ENCODE measurements at regions not wholly inside any gene's neighbourhood (a gene's known extent, or its start where the extent isn't known, plus 50 kb on each side); places are given as distances from the start of the nearest gene placed in this dataset.

GRCh38 chr11:134738581-134738980, 326.5 kb upstream of the B3GAT1 start (continued):
- TF ChIP-seq ZNF281 (CRISPR knock-in tag; IDR thresholded peaks at IDR 0.05): no peak
- TF ChIP-seq, protein P1, sequence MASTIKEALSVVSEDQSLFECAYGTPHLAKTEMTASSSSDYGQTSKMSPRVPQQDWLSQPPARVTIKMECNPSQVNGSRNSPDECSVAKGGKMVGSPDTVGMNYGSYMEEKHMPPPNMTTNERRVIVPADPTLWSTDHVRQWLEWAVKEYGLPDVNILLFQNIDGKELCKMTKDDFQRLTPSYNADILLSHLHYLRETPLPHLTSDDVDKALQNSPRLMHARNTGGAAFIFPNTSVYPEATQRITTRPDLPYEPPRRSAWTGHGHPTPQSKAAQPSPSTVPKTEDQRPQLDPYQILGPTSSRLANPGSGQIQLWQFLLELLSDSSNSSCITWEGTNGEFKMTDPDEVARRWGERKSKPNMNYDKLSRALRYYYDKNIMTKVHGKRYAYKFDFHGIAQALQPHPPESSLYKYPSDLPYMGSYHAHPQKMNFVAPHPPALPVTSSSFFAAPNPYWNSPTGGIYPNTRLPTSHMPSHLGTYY (CRISPR knock-in tag; IDR thresholded peaks at IDR 0.05): no peak
- TF ChIP-seq, protein P2, sequence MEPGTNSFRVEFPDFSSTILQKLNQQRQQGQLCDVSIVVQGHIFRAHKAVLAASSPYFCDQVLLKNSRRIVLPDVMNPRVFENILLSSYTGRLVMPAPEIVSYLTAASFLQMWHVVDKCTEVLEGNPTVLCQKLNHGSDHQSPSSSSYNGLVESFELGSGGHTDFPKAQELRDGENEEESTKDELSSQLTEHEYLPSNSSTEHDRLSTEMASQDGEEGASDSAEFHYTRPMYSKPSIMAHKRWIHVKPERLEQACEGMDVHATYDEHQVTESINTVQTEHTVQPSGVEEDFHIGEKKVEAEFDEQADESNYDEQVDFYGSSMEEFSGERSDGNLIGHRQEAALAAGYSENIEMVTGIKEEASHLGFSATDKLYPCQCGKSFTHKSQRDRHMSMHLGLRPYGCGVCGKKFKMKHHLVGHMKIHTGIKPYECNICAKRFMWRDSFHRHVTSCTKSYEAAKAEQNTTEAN (CRISPR knock-in tag; IDR thresholded peaks at IDR 0.05): no peak
- TF ChIP-seq PREB (CRISPR knock-in tag; IDR thresholded peaks at IDR 0.05; ENCODE audit: borderline replicate concordance): no peak
- no peak for TF ChIP-seq SP1 (CRISPR knock-in tag; conservative IDR thresholded peaks at IDR 0.05)
- no peak for TF ChIP-seq TEAD4 (CRISPR knock-in tag; IDR thresholded peaks at IDR 0.05)
- TF ChIP-seq, protein P3, sequence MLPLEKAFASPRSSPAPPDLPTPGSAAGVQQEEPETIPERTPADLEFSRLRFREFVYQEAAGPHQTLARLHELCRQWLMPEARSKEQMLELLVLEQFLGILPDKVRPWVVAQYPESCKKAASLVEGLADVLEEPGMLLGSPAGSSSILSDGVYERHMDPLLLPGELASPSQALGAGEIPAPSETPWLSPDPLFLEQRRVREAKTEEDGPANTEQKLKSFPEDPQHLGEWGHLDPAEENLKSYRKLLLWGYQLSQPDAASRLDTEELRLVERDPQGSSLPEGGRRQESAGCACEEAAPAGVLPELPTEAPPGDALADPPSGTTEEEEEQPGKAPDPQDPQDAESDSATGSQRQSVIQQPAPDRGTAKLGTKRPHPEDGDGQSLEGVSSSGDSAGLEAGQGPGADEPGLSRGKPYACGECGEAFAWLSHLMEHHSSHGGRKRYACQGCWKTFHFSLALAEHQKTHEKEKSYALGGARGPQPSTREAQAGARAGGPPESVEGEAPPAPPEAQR (CRISPR knock-in tag; IDR thresholded peaks at IDR 0.05): no peak
- no peak for TF ChIP-seq GABPB1 (CRISPR knock-in tag; IDR thresholded peaks at IDR 0.05)
- no peak for TF ChIP-seq ELF4 (CRISPR knock-in tag; IDR thresholded peaks at IDR 0.05; ENCODE audit: low read depth)

DNA sequence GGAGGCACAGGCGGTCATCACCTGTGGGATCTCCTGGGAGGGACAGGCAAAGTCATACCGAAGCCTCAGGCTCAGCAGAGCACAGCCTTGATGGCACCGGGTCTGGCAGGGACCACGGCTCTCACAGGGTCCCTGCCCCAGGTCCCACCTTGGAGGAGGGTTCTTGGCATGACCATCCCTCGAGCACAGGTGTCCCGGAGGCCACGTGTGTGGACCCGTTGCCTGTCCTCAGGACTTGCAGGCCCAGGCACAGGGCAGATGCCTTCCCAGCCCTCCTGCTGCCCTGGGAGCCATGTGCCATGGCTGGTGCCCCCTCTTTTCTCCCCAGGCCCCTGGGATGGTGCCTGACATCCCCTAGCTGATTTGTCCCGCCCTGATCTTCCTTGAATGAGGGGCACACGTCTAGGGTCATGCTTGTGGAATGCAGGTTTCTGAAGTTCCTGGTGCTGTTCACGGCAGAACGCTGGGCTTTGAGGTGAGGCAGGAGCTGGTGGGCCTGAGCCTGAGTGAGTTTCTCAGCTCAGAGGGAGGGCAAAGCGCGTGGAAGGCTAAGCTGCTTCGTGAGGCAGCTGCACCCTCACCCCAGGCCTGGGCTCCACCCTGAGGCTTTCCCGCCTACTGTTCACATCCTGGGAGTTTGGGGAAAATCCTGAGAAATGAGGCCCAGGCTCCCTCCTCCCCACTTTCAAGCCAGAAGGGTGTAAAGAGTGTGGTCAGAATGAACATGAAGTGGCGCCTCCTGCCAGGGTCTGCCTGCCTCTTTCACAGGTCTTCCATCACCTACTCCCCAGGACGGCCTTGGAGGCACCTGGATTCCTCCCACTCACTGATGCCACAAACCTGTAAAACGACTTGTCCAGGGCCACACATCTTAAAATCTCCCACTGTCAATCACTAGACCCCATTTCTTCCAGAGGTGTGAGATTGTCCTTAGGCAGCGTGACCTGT, 325.8 kb upstream of the B3GAT1 start:
- Mint-ChIP-seq H3K4me1 (peaks cover 4% of the 10 kb centered on the region; the same call in 1 of the 2 replicates), H3K36me3 (no peaks in the 10 kb centered on the region), H3K27me3 (ENCODE audit: low read depth) (peaks cover 8% of the 10 kb centered on the region), H3K27ac (no peak overlapping the region), H3K4me3 (no peak overlapping the region), H3K9me3 (peaks cover 8% of the 10 kb centered on the region)
- ATAC-seq (no peak), DNase-seq (ENCODE audit: low spot score) (no peak)
- CTCF ChIA-PET: no interaction called here
- POLR2A ChIA-PET: no interaction called here
- TF ChIP-seq RELA (CRISPR knock-in tag; IDR thresholded peaks at IDR 0.05; ENCODE audit: borderline replicate concordance) (no peak), ZNF317 (CRISPR knock-in tag; IDR thresholded peaks at IDR 0.05; ENCODE audit: borderline replicate concordance, low read depth) (no peak), ZNF121 (CRISPR knock-in tag; IDR thresholded peaks at IDR 0.05) (no peak), CREB1 (CRISPR knock-in tag; IDR thresholded peaks at IDR 0.05) (no peak), JUN (CRISPR knock-in tag; IDR thresholded peaks at IDR 0.05) (no peak), IRF2 (CRISPR knock-in tag; IDR thresholded peaks at IDR 0.05; ENCODE audit: borderline replicate concordance, low read depth) (no peak)
- TF ChIP-seq, protein P4, sequence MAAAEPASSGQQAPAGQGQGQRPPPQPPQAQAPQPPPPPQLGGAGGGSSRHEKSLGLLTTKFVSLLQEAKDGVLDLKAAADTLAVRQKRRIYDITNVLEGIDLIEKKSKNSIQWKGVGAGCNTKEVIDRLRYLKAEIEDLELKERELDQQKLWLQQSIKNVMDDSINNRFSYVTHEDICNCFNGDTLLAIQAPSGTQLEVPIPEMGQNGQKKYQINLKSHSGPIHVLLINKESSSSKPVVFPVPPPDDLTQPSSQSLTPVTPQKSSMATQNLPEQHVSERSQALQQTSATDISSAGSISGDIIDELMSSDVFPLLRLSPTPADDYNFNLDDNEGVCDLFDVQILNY (CRISPR knock-in tag; IDR thresholded peaks at IDR 0.05): no peak

Data from WTC11 (cell line).